ENCODE measurements at regions not wholly inside any gene's neighbourhood (a gene's known extent, or its start where the extent isn't known, plus 50 kb on each side); places are given as distances from the start of the nearest gene placed in this dataset.

DNA sequence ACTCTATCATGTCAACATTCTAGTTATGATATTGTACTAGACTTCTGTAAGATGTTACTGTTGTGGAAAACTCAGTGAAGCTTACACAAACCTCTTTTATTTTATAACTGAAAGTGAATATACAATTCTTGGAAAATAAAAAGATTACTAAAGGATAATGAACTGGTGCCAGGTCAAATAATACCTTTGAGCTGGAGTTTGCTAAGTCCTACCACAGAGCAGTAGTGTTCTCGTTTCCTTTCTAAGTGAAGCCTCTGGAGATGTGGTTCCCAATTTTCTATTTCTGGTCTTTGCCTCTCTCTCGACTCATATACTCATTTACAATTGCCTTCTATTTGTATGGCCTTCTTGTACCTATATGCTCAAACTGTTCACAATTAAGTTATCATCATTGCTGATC, 942.9 kb downstream of the SQOR start:
- TF ChIP-seq, protein P1, sequence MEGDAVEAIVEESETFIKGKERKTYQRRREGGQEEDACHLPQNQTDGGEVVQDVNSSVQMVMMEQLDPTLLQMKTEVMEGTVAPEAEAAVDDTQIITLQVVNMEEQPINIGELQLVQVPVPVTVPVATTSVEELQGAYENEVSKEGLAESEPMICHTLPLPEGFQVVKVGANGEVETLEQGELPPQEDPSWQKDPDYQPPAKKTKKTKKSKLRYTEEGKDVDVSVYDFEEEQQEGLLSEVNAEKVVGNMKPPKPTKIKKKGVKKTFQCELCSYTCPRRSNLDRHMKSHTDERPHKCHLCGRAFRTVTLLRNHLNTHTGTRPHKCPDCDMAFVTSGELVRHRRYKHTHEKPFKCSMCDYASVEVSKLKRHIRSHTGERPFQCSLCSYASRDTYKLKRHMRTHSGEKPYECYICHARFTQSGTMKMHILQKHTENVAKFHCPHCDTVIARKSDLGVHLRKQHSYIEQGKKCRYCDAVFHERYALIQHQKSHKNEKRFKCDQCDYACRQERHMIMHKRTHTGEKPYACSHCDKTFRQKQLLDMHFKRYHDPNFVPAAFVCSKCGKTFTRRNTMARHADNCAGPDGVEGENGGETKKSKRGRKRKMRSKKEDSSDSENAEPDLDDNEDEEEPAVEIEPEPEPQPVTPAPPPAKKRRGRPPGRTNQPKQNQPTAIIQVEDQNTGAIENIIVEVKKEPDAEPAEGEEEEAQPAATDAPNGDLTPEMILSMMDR (conservative IDR thresholded peaks at IDR 0.05 in 1 of 2, IDR thresholded peaks at IDR 0.05 in 1 of 2; ENCODE audit: extremely low read depth in 1 of 2, insufficient read depth in 1 of 2, low read depth in 1 of 2, low read length in 2 of 2), result no peak
- no peak for TF ChIP-seq EZH2 (IDR thresholded peaks at IDR 0.05; ENCODE audit: borderline replicate concordance, low read length)
